T-helper 1 cell treated with Interleukin-12 subunit alpha and Interleukin-12 subunit beta and Interleukin-4 antibody, amounts not matched to agents 30 μg/mL and 1 μg/mL, for 36 hours (primary cell): ENCODE measurements at regions not wholly inside any gene's neighbourhood (a gene's known extent, or its start where the extent isn't known, plus 50 kb on each side); places are given as distances from the start of the nearest gene placed in this dataset.
A peak's percentile ranks its signal among the peaks of the same experiment; 100 is the strongest.

Experiments used
- H3K27ac Mint-ChIP-seq: one replicate; pipeline ENCODE4 v1.8.0; 2021; ENCODE audit warnings: mild to moderate bottlenecking, mixed read lengths
- H3K27me3 Mint-ChIP-seq: one replicate; pipeline ENCODE4 v1.8.0; 2021; ENCODE audit warnings: low read depth, mixed read lengths
- H3K36me3 Mint-ChIP-seq: one replicate; pipeline ENCODE4 v1.8.0; 2021; ENCODE audit warnings: low read depth, mixed read lengths
- H3K4me1 Mint-ChIP-seq: one replicate; pipeline ENCODE4 v1.8.0; 2021; ENCODE audit warnings: low read depth, mixed read lengths
- H3K4me3 Mint-ChIP-seq: one replicate; pipeline ENCODE4 v1.8.0; 2021; ENCODE audit warnings: mild to moderate bottlenecking, moderate library complexity, mixed read lengths
- H3K9me3 Mint-ChIP-seq: one replicate; pipeline ENCODE4 v1.8.0; 2021; ENCODE audit warnings: mixed read lengths

- Mint-ChIP-seq H3K4me1 (peaks cover 3% of the 10 kb centered on the region), H3K36me3 (no peaks in the 10 kb centered on the region), H3K27me3 (peaks cover 15% of the 10 kb centered on the region), H3K27ac (no peak overlapping the region), H3K4me3 (no peak overlapping the region), H3K9me3 (peaks cover 12% of the 10 kb centered on the region)
Measured at GRCh38 chr5:103346162-103346748, 87.7 kb downstream of the MACIR start.

DNA sequence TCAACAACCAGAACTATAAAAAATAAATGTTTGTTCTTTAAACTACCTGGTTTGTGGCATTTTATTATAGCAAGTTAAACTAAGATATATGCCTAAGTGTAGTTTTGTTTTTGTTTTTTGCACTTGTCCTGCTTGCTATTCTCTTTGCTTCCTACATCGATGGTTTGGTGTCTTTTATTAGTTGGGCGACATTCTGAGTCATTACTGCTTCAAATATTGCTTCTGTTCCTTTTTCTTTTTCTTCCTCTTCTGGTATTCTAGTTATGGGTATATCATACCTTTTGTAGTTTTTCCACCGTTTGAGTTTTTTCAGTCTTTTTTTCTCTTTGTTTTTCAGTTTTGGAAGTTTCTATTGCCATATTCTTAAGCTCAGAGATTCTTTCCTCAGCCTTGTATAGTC is 86.9 kb downstream of the MACIR start:
- H3K9me3 Mint-ChIP-seq = peaks cover 12% of the 10 kb centered on the region
- no peak overlapping the region for H3K4me3 Mint-ChIP-seq
- no peak overlapping the region for H3K27ac Mint-ChIP-seq
- H3K36me3 Mint-ChIP-seq = no peaks in the 10 kb centered on the region
- H3K27me3 Mint-ChIP-seq = peaks cover 13% of the 10 kb centered on the region
- H3K4me1 Mint-ChIP-seq = peaks cover 10% of the 10 kb centered on the region

DNA sequence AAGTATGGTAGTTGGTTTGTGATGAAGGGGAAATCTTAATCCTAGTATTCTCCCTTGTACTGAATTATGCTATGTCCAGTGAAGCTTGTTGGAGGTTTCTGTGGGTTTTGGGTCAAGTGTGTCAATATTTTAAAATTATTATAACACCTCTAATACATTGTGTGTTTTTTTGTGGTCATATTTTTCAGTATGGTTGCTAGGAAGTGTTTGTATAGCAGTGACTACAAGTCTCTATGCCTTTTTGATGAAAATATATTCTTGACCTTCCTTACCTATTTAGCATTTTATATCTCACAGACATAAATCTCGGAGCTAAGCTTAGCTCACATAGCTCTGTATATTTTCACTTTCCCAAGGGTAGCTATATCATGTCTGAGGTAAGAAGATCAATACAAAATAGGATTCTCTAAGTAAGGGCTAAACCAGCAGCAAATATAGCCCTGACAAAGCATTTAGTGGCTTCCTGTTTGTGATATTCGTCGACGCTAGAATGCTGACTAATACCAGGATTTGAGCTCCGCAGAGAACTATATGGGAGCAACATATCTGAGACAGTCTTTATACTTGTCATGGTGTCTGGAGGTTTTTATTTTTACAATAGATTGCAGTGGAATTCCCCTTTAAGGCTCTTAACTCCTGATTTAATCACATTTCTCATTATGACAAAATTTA is 82.3 kb downstream of the MACIR start:
- Mint-ChIP-seq H3K36me3 (no peaks in the 10 kb centered on the region), H3K9me3 (peaks cover 12% of the 10 kb centered on the region), H3K27ac (peak overlapping the region; percentile 66), H3K4me1 (peaks cover 14% of the 10 kb centered on the region), H3K4me3 (no peak overlapping the region), H3K27me3 (peaks cover 9% of the 10 kb centered on the region)

GRCh38 chr5:103340132-103340531 is 81.6 kb downstream of the MACIR start:
- Mint-ChIP-seq H3K4me1 (peaks cover 14% of the 10 kb centered on the region), H3K27me3 (peaks cover 9% of the 10 kb centered on the region), H3K36me3 (no peaks in the 10 kb centered on the region), H3K4me3 (no peak overlapping the region), H3K27ac (no peak overlapping the region), H3K9me3 (peaks cover 12% of the 10 kb centered on the region)

- Mint-ChIP-seq H3K4me3 (no peak overlapping the region), H3K27me3 (peaks cover 13% of the 10 kb centered on the region), H3K4me1 (peaks cover 14% of the 10 kb centered on the region), H3K36me3 (no peaks in the 10 kb centered on the region), H3K9me3 (peaks cover 4% of the 10 kb centered on the region), H3K27ac (no peak overlapping the region)
Measured at GRCh38 chr5:103336941-103337340, 78.4 kb downstream of the MACIR start.

DNA sequence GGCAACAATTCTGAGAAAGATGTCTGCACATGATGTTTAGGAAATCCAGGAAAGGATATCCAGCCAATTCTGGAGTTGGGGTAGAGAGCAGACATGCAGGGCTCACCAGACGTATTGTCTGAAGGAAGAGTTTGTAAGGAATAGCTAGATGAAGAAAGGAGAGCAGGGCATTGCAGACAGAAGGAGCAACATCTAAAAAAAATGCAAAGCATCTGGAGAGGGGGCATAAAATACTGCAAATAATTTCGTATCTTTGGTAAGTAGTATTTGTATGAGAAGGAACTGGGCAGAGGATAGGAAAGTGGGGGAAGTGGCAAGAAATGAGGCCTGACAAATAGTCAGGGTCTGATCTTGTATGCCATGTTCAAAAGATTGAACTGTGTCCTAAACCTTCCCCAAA is 74.8 kb downstream of the MACIR start:
- H3K36me3 Mint-ChIP-seq = no peaks in the 10 kb centered on the region
- no peak overlapping the region for H3K4me3 Mint-ChIP-seq
- H3K27ac Mint-ChIP-seq = no peak overlapping the region
- no peaks in the 10 kb centered on the region for H3K9me3 Mint-ChIP-seq
- no peaks in the 10 kb centered on the region for H3K4me1 Mint-ChIP-seq
- peaks cover 28% of the 10 kb centered on the region for H3K27me3 Mint-ChIP-seq

DNA sequence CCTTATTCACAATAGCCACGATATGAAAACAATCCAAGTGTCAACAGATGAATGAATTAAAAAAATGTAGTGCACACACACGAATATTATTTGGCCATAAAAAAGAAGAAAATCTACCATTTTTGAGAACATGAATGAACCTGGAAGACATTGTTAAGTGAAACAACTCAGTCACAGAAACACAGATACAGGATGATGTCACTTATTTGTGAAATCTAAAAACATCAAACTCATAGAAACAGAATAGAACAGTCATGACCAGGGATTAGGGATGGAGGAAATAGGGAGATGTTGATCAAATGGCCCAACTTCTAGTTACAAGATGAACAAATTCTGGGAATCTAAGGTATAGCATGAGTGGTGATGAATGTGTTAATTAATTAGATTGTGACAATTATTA is 72.3 kb downstream of the MACIR start:
- H3K4me1 Mint-ChIP-seq = no peaks in the 10 kb centered on the region
- H3K9me3 Mint-ChIP-seq = no peaks in the 10 kb centered on the region
- no peaks in the 10 kb centered on the region for H3K36me3 Mint-ChIP-seq
- no peak overlapping the region for H3K4me3 Mint-ChIP-seq
- H3K27ac Mint-ChIP-seq = no peak overlapping the region
- peaks cover 32% of the 10 kb centered on the region for H3K27me3 Mint-ChIP-seq
